MCF 10A (cell line): ENCODE measurements at regions not wholly inside any gene's neighbourhood (a gene's known extent, or its start where the extent isn't known, plus 50 kb on each side); places are given as distances from the start of the nearest gene placed in this dataset.
A peak's percentile ranks its signal among the peaks of the same experiment; 100 is the strongest.

Source experiments
- BruUV-seq: library from RNA; stranded (reverse); fragments of 400-500 nt; replicated peaks from 2 replicates; lab custom pipeline; 2021; lab: Mats Ljungman, UMichigan
- CTCF ChIA-PET: fragments of 300-600 bp; sonication (Branson Sonifier 250); formaldehyde crosslinking; extraction: SDS; loops from one replicate; lab custom pipeline; 2021; ENCODE audit warnings: antibody characterized with exemption, inconsistent platforms; lab: Yijun Ruan, JAX
- POLR2A ChIA-PET: fragments of 300-600, 350-650 bp; sonication (Branson Sonifier 250); formaldehyde crosslinking; extraction: SDS; loops from one replicate; lab custom pipeline; 2020; ENCODE audit warnings: antibody characterized with exemption, inconsistent platforms; lab: Yijun Ruan, JAX
- DNase-seq: peaks from one replicate; pipeline ENCODE4 v3.0.0-alpha.2; 2018; ENCODE audit not compliant: unreplicated experiment
- H3K27ac Mint-ChIP-seq: one replicate; pipeline ENCODE4 v1.8.0; 2022; ENCODE audit warnings: mild to moderate bottlenecking, low read depth, mixed read lengths; ENCODE audit not compliant: unreplicated experiment
- H3K27me3 Mint-ChIP-seq: one replicate; pipeline ENCODE4 v1.8.0; 2022; ENCODE audit warnings: mixed read lengths; ENCODE audit not compliant: insufficient read depth, unreplicated experiment
- H3K36me3 Mint-ChIP-seq: one replicate; pipeline ENCODE4 v1.8.0; 2022; ENCODE audit warnings: mild to moderate bottlenecking, moderate library complexity, mixed read lengths; ENCODE audit not compliant: insufficient read depth, unreplicated experiment
- H3K4me1 Mint-ChIP-seq: one replicate; pipeline ENCODE4 v1.8.0; 2022; ENCODE audit warnings: mixed read lengths; ENCODE audit not compliant: insufficient read depth, unreplicated experiment
- H3K4me3 Mint-ChIP-seq: one replicate; pipeline ENCODE4 v1.8.0; 2022; ENCODE audit warnings: mild to moderate bottlenecking, moderate library complexity, mixed read lengths; ENCODE audit not compliant: unreplicated experiment
- H3K9me3 Mint-ChIP-seq: one replicate; pipeline ENCODE4 v1.8.0; 2022; ENCODE audit warnings: mixed read lengths; ENCODE audit not compliant: unreplicated experiment
- CTCF ChIP-seq: fragments of 200-600 bp; IDR thresholded peaks from one replicate; pipeline ENCODE4 v1.8.0; 2022; ENCODE audit warnings: antibody characterized with exemption, mild to moderate bottlenecking; ENCODE audit not compliant: unreplicated experiment
- intact Hi-C: fragments of 100-400 bp; cut with micrococcal nuclease; formaldehyde crosslinking; loops from 2 replicates; pipeline ENCODE4 v1.14.1; 2022

- no peaks in the 10 kb centered on the region for H3K27me3 Mint-ChIP-seq
- POLR2A ChIA-PET, result interaction anchor here (0.6 to 1.9 kb wide), 10 partner anchors 15 to 954 kb away, joined by 3 to 5 read pairs (median 4); a partner anchor contains a TSS
- CTCF ChIA-PET, result interaction anchor here (0.6 to 1.8 kb wide), 7 partner anchors 16 to 417 kb away, joined by 3 to 5 read pairs (median 3); no protein-coding TSS in a partner anchor
- intact Hi-C loops, result loop anchor here (1.0 to 5.0 kb wide), 2 partner anchors 83 to 124 kb away; no protein-coding TSS in a partner anchor
- DNase-seq, result no peak
- H3K27ac Mint-ChIP-seq, result no peak overlapping the region
- no peaks in the 10 kb centered on the region for H3K9me3 Mint-ChIP-seq
- no peak for TF ChIP-seq CTCF
- H3K36me3 Mint-ChIP-seq, result peaks cover 13% of the 10 kb centered on the region
- H3K4me1 Mint-ChIP-seq, result peaks cover 6% of the 10 kb centered on the region
- H3K4me3 Mint-ChIP-seq, result peak overlapping the region; percentile 75
- no TSS peak for BruUV-seq
Observed at GRCh38 chr6:28810659-28811053, 113.1 kb downstream of the TRIM27 start.

- DNase-seq, result no peak
- CTCF ChIA-PET, result interaction anchor here (0.6 to 1.8 kb wide), 5 partner anchors 21 to 1482 kb away, joined by 3 to 4 read pairs (median 3); no protein-coding TSS in a partner anchor
- POLR2A ChIA-PET, result interaction anchor here (0.8 to 1.9 kb wide), 4 partner anchors 8 to 111 kb away, joined by 3 to 6 read pairs (median 4); no protein-coding TSS in a partner anchor
- BruUV-seq, result no TSS peak
- intact Hi-C loops, result loop anchor here (1.0 to 5.0 kb wide), 2 partner anchors 85 to 170 kb away; no protein-coding TSS in a partner anchor
- H3K4me3 Mint-ChIP-seq, result peak overlapping the region; percentile 21
- TF ChIP-seq CTCF, result no peak
- H3K27ac Mint-ChIP-seq, result no peak overlapping the region
- H3K36me3 Mint-ChIP-seq, result peaks cover 14% of the 10 kb centered on the region
- H3K27me3 Mint-ChIP-seq, result no peaks in the 10 kb centered on the region
- peaks cover 14% of the 10 kb centered on the region for H3K4me1 Mint-ChIP-seq
- no peaks in the 10 kb centered on the region for H3K9me3 Mint-ChIP-seq
Observed at GRCh38 chr6:28811873-28812272, 111.9 kb downstream of the TRIM27 start.

GRCh38 chr6:28812778-28813569 is 110.8 kb downstream of the TRIM27 start:
- no peak overlapping the region for H3K4me3 Mint-ChIP-seq
- BruUV-seq, result no TSS peak
- peaks cover 15% of the 10 kb centered on the region for H3K36me3 Mint-ChIP-seq
- POLR2A ChIA-PET, result no interaction called here
- CTCF ChIA-PET, result interaction anchor here (1.2 kb wide), 2 partner anchors 20 to 69 kb away, joined by 3 read pairs; no protein-coding TSS in a partner anchor
- H3K9me3 Mint-ChIP-seq, result no peaks in the 10 kb centered on the region
- no peak for DNase-seq
- intact Hi-C loops, result loop anchor here (1.0 to 5.0 kb wide), 2 partner anchors 86 to 169 kb away; no protein-coding TSS in a partner anchor
- peaks cover 20% of the 10 kb centered on the region for H3K4me1 Mint-ChIP-seq
- no peak overlapping the region for H3K27ac Mint-ChIP-seq
- H3K27me3 Mint-ChIP-seq, result peaks cover 6% of the 10 kb centered on the region
- no peak for TF ChIP-seq CTCF
